ENCODE measurements at regions not wholly inside any gene's neighbourhood (a gene's known extent, or its start where the extent isn't known, plus 50 kb on each side); places are given as distances from the start of the nearest gene placed in this dataset.

- TF ChIP-seq CUX1 (IDR thresholded peaks at IDR 0.05; ENCODE audit: insufficient replicate concordance, low read depth, low read length) = no peak
- TF ChIP-seq CHD2 (IDR thresholded peaks at IDR 0.05; ENCODE audit: borderline replicate concordance, low read depth, low read length) = no peak
- no peak for TF ChIP-seq CTCF (IDR thresholded peaks at IDR 0.05 in 2 of 3, conservative IDR thresholded peaks at IDR 0.05 in 1 of 3; ENCODE audit: control insufficient read depth in 2 of 3, extremely low read depth in 1 of 3, insufficient read depth in 1 of 3, low read depth in 3 of 3, low read length in 3 of 3)
- TF ChIP-seq HSF1 (IDR thresholded peaks at IDR 0.05; ENCODE audit: low read depth, low read length) = no peak
- no peak for TF ChIP-seq MEF2B (IDR thresholded peaks at IDR 0.05; ENCODE audit: partially characterized antibody, poor library complexity, severe bottlenecking)
- TF ChIP-seq NFYA (IDR thresholded peaks at IDR 0.05; ENCODE audit: borderline replicate concordance, low read depth, low read length) = no peak
- TF ChIP-seq ATF3 (IDR thresholded peaks at IDR 0.05; ENCODE audit: borderline replicate concordance, extremely low read depth, low read depth, low read length) = no peak
Observed at GRCh38 chr19:28430214-28430613, 782.7 kb downstream of the UQCRFS1 start (continued).
